ENCODE measurements at regions not wholly inside any gene's neighbourhood (a gene's known extent, or its start where the extent isn't known, plus 50 kb on each side); places are given as distances from the start of the nearest gene placed in this dataset.

DNA sequence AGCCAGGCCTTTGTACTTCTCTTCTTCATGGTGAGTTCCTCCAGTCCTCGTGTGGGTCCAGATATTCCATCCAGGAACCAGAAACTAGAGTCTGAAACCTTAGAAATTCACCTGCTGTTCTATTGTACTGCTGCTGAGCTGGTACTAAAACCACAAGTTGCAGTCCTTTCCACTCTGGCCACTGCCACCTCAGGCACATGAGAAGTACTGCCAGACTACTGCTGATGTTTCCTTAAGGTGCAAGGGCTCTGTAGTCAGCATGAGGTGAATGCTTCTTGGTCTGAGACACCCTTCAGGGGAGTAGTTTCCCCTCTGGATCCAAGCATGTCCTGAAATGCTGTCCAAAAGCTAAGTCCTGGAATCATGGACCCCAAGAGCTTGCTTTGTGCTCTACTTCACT, 399.6 kb upstream of the CT83 start:
- DNase-seq (ENCODE audit: low read depth, low spot score) (no peak), ATAC-seq (no peak)
- POLR2A ChIA-PET, result no interaction called here
- no peaks in the 10 kb centered on the region for H3K9me3 ChIP-seq (ENCODE audit: control insufficient read depth in 1 of 2, insufficient read depth in 1 of 2, low read depth in 1 of 2, low read length in 2 of 2)
- H3K9me2 ChIP-seq (ENCODE audit: insufficient read depth), result no peaks in the 10 kb centered on the region
- no peak overlapping the region for H3K4me2 ChIP-seq (ENCODE audit: low read length)
- intact Hi-C loops (cut with micrococcal nuclease), result no loop called here
- no peak overlapping the region for H3K4me3 ChIP-seq (replicated peaks in 1 of 2; ENCODE audit: low read depth in 1 of 2, low read length in 2 of 2)
- no TSS peak for BruUV-seq (replicated peaks)
- CTCF ChIA-PET, result no interaction called here
- no peak overlapping the region for H3K27ac ChIP-seq (ENCODE audit: low read depth, low read length)
- no peaks in the 10 kb centered on the region for H3K36me3 ChIP-seq (ENCODE audit: control insufficient read depth in 1 of 2, insufficient read depth in 2 of 2, low read length in 2 of 2)
- no peaks in the 10 kb centered on the region for H3K4me1 ChIP-seq (ENCODE audit: control insufficient read depth in 1 of 2, insufficient read depth in 2 of 2, low read length in 2 of 2)
- no peaks in the 10 kb centered on the region for H4K20me1 ChIP-seq (ENCODE audit: insufficient read depth)
- no peaks in the 10 kb centered on the region for H3K79me2 ChIP-seq (ENCODE audit: insufficient read depth, low read length)
- no peak overlapping the region for H3K9ac ChIP-seq (ENCODE audit: low read length)
- RAD21 ChIA-PET (ENCODE audit: low non-redundant PET in 1 of 2, low total read pairs in 2 of 2, uncharacterized antibody in 2 of 2, unreplicated experiment in 2 of 2), result no interaction called here
- H2AFZ ChIP-seq (ENCODE audit: low read depth, low read length, poor library complexity, severe bottlenecking), result no peak overlapping the region
- H3K27me3 ChIP-seq (ENCODE audit: insufficient read depth, low read length), result no peaks in the 10 kb centered on the region
- no peak for TF ChIP-seq EZH2 (IDR thresholded peaks at IDR 0.05)
- TF ChIP-seq ZFX (IDR thresholded peaks at IDR 0.05), result no peak
- no peak for TF ChIP-seq RAD21 (IDR thresholded peaks at IDR 0.05; ENCODE audit: low read depth)
- no peak for TF ChIP-seq ELF1 (IDR thresholded peaks at IDR 0.05; ENCODE audit: borderline replicate concordance, low read depth)
- TF ChIP-seq, protein P1, sequence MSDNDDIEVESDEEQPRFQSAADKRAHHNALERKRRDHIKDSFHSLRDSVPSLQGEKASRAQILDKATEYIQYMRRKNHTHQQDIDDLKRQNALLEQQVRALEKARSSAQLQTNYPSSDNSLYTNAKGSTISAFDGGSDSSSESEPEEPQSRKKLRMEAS (IDR thresholded peaks at IDR 0.05), result no peak
- TF ChIP-seq ZNF274 (IDR thresholded peaks at IDR 0.05; ENCODE audit: low read depth, low read length), result no peak
- TF ChIP-seq, protein P2, sequence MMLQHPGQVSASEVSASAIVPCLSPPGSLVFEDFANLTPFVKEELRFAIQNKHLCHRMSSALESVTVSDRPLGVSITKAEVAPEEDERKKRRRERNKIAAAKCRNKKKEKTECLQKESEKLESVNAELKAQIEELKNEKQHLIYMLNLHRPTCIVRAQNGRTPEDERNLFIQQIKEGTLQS (IDR thresholded peaks at IDR 0.05), result no peak
- TF ChIP-seq, protein P3, sequence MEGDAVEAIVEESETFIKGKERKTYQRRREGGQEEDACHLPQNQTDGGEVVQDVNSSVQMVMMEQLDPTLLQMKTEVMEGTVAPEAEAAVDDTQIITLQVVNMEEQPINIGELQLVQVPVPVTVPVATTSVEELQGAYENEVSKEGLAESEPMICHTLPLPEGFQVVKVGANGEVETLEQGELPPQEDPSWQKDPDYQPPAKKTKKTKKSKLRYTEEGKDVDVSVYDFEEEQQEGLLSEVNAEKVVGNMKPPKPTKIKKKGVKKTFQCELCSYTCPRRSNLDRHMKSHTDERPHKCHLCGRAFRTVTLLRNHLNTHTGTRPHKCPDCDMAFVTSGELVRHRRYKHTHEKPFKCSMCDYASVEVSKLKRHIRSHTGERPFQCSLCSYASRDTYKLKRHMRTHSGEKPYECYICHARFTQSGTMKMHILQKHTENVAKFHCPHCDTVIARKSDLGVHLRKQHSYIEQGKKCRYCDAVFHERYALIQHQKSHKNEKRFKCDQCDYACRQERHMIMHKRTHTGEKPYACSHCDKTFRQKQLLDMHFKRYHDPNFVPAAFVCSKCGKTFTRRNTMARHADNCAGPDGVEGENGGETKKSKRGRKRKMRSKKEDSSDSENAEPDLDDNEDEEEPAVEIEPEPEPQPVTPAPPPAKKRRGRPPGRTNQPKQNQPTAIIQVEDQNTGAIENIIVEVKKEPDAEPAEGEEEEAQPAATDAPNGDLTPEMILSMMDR (IDR thresholded peaks at IDR 0.05 in 2 of 3, conservative IDR thresholded peaks at IDR 0.05 in 1 of 3; ENCODE audit: borderline replicate concordance in 1 of 3, insufficient read depth in 1 of 3, low read depth in 2 of 3, low read length in 2 of 3), result no peak
- no peak for TF ChIP-seq EZH2phosphoT487 (IDR thresholded peaks at IDR 0.05; ENCODE audit: borderline replicate concordance)
- no peak for TF ChIP-seq FOSL1 (IDR thresholded peaks at IDR 0.05; ENCODE audit: low read depth)
- no peak for TF ChIP-seq CEBPB (IDR thresholded peaks at IDR 0.05; ENCODE audit: low read depth)
- no peak for TF ChIP-seq EGR1 (IDR thresholded peaks at IDR 0.05; ENCODE audit: low read depth)
- TF ChIP-seq CBX3 (IDR thresholded peaks at IDR 0.05; ENCODE audit: low read depth), result no peak

All from HCT116 (cell line).